Omental fat pad (tissue), 3 donors: ENCODE measurements at regions not wholly inside any gene's neighbourhood (a gene's known extent, or its start where the extent isn't known, plus 50 kb on each side); places are given as distances from the start of the nearest gene placed in this dataset.

Experiments used
- ATAC-seq: fragments of 150-250 bp; one replicate; pipeline ENCODE4 v1.9.1; 2016; ENCODE audit warnings: mild to moderate bottlenecking, moderate library complexity; ENCODE audit not compliant: low FRiP score
- DNase-seq: peaks from one replicate; pipeline ENCODE4 v3.0.0-alpha.2; 2019; ENCODE audit warnings: low spot score
- CTCF ChIP-seq, 3 donors: fragments of 450-650 bp; IDR thresholded peaks; one replicate each; pipeline ENCODE4 v1.5.1; 2016 to 2017; ENCODE audit warnings: antibody characterized with exemption in 3 of 3, mild to moderate bottlenecking in 3 of 3, moderate library complexity in 2 of 3

- no peak for ATAC-seq
- TF ChIP-seq CTCF (IDR thresholded peaks at IDR 0.05), result no peak
- no peak for DNase-seq
Observed at GRCh38 chr4:124266721-124267120, 445.8 kb downstream of the ANKRD50 start.

- TF ChIP-seq CTCF (IDR thresholded peaks at IDR 0.05), result no peak
Observed at GRCh38 chr4:124276461-124276860, 436.1 kb downstream of the ANKRD50 start.

GRCh38 chr4:124277691-124278090, 434.8 kb downstream of the ANKRD50 start:
- no peak for ATAC-seq
- TF ChIP-seq CTCF (IDR thresholded peaks at IDR 0.05), result no peak
- no peak for DNase-seq

More at GRCh38 chr4:124276461-124276860, 436.1 kb downstream of the ANKRD50 start:
- ATAC-seq (no peak), DNase-seq (no peak)

- DNase-seq (no peak), ATAC-seq (no peak)
- no peak for TF ChIP-seq CTCF (IDR thresholded peaks at IDR 0.05)
Observed at GRCh38 chr4:124278477-124278876, 434.1 kb downstream of the ANKRD50 start.

- TF ChIP-seq CTCF (IDR thresholded peaks at IDR 0.05), result no peak
- ATAC-seq (no peak), DNase-seq (no peak)
Observed at GRCh38 chr4:124279741-124280140, 432.8 kb downstream of the ANKRD50 start.

GRCh38 chr4:124282301-124282898, 430.1 kb downstream of the ANKRD50 start:
- no peak for TF ChIP-seq CTCF (IDR thresholded peaks at IDR 0.05)
- DNase-seq (no peak), ATAC-seq (no peak)

GRCh38 chr4:124288706-124289486, 423.6 kb downstream of the ANKRD50 start:
- no peak for TF ChIP-seq CTCF (IDR thresholded peaks at IDR 0.05)
- DNase-seq (no peak), ATAC-seq (no peak)
